ENCODE measurements at regions not wholly inside any gene's neighbourhood (a gene's known extent, or its start where the extent isn't known, plus 50 kb on each side); places are given as distances from the start of the nearest gene placed in this dataset.

DNA sequence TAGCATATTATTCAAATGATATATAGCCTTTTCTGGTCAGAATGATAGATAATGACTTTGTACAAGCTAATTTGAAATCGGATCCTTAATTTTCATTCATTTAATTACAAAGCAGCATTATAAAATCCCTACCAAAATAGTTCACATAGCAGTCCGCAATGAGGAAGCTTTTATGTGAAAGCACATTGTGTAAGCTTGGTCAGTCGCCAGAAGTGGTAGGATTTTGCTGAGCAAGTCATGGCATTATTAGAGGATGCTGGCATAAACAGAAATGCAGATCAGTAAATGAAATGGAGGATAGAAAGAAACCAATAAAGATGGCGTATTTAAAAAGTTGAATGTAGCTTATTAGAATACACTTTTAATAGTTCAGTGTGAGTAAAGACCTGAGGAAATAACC lies 93.2 kb upstream of the DIAPH2 start:
- TF ChIP-seq SIX5 (IDR thresholded peaks at IDR 0.05; ENCODE audit: low read depth, low read length), result no peak
- TF ChIP-seq JUND (IDR thresholded peaks at IDR 0.05; ENCODE audit: low read length), result no peak
- no peak for TF ChIP-seq EP300 (IDR thresholded peaks at IDR 0.05; ENCODE audit: borderline replicate concordance in 1 of 2, low read depth in 2 of 2, low read length in 2 of 2)
- TF ChIP-seq, protein P1, sequence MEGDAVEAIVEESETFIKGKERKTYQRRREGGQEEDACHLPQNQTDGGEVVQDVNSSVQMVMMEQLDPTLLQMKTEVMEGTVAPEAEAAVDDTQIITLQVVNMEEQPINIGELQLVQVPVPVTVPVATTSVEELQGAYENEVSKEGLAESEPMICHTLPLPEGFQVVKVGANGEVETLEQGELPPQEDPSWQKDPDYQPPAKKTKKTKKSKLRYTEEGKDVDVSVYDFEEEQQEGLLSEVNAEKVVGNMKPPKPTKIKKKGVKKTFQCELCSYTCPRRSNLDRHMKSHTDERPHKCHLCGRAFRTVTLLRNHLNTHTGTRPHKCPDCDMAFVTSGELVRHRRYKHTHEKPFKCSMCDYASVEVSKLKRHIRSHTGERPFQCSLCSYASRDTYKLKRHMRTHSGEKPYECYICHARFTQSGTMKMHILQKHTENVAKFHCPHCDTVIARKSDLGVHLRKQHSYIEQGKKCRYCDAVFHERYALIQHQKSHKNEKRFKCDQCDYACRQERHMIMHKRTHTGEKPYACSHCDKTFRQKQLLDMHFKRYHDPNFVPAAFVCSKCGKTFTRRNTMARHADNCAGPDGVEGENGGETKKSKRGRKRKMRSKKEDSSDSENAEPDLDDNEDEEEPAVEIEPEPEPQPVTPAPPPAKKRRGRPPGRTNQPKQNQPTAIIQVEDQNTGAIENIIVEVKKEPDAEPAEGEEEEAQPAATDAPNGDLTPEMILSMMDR (IDR thresholded peaks at IDR 0.05; ENCODE audit: control extremely low read depth in 1 of 3, insufficient read depth in 1 of 3, low read depth in 1 of 3, low read length in 3 of 3), result no peak
- TF ChIP-seq HDAC6 (IDR thresholded peaks at IDR 0.05; ENCODE audit: low read depth, low read length), result no peak
